Posterior cingulate gyrus (tissue), 11 donors: ENCODE measurements at regions not wholly inside any gene's neighbourhood (a gene's known extent, or its start where the extent isn't known, plus 50 kb on each side); places are given as distances from the start of the nearest gene placed in this dataset.
"Not testable (repeated sequence)": the region's sequence is repeated elsewhere in the genome, so short reads cannot be mapped to it uniquely, and the experiment has no call there.

Experiments used
- DNase-seq, 10 donors: peaks; one replicate each; pipeline versions ENCODE4 v3.0.0 to v3.0.0-alpha.2; 2020 to 2021; ENCODE audit warnings: mixed read lengths in 3 of 10
- intact Hi-C: fragments of 100-400 bp; cut with DNase I; formaldehyde crosslinking; loops from one replicate; pipeline ENCODE4 v1.15.1; 2023

DNA sequence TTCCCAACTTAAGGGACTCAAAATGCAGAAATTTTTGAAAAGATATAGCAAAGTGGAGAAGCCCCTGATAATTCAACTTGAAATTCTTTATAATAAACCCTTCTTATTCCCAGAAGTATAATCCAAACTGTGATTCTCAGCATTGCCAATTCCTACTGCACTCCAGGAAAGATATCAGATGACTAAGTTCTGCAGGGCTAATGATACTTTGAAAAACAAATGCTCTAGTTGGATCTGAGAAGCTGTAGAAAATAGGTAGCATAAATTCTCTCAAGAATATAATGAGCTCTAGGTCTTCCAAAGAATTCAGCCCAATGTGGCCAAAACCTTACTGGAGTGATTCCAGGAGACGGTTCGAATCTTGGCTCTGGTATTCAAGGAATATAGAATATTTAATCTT, 294.0 kb upstream of the PTBP2 start:
- no peak for DNase-seq
- intact Hi-C loops, result no loop called here

GRCh38 chr1:96445302-96445701, 276.3 kb upstream of the PTBP2 start:
- intact Hi-C loops, result no loop called here

GRCh38 chr1:96464066-96464465, 257.5 kb upstream of the PTBP2 start:
- intact Hi-C loops, result no loop called here
- no peak for DNase-seq

More at GRCh38 chr1:96445302-96445701, 276.3 kb upstream of the PTBP2 start:
- no peak for DNase-seq

GRCh38 chr1:96464522-96464921, 257.1 kb upstream of the PTBP2 start:
- DNase-seq, result no peak
- intact Hi-C loops, result no loop called here

DNA sequence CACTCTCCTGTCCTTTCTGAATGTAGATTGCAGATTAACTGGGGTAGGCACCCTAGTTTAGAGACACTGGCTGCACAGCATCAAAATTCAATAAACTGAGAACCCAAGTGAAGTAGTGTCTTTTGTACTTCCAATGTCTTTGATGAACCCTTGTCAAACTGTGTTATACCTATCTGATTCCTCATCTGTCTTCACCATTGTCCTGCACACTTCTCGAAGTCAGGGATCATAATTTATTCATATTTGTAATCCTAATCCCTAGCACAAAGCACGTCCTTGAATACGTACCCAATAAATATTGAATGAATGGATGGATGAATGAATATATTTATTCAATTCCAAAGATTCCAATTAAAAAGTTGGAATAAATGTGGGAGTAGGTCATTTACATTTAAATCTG, 256.6 kb upstream of the PTBP2 start:
- intact Hi-C loops, result no loop called here
- DNase-seq, result no peak

DNA sequence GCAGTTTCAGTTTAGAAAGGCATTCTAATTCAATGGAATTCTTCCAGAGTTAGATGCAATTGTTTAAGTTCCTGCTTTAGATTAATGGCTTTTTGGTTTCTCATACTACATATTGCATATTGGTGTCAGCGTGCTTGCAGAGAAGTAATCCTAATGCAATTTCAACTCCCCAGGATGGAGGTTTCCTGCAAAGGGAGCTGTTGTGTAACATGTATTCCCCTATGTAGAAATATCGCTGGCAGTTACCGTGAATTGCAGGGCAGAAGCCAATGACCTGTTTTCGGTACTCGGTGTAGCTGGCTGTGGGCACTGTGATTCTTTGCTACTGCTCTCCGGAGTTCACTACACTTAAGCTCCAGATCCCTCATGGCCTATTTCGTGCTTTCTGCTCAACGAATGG, 256.1 kb upstream of the PTBP2 start:
- intact Hi-C loops, result no loop called here
- DNase-seq, result no peak

GRCh38 chr1:96466842-96467241, 254.7 kb upstream of the PTBP2 start:
- no peak for DNase-seq
- intact Hi-C loops, result no loop called here

GRCh38 chr1:96469726-96470125, 251.9 kb upstream of the PTBP2 start:
- intact Hi-C loops, DNase-seq: not testable (repeated sequence)

GRCh38 chr1:96472471-96472870, 249.1 kb upstream of the PTBP2 start:
- no peak for DNase-seq
- intact Hi-C loops, result no loop called here

DNA sequence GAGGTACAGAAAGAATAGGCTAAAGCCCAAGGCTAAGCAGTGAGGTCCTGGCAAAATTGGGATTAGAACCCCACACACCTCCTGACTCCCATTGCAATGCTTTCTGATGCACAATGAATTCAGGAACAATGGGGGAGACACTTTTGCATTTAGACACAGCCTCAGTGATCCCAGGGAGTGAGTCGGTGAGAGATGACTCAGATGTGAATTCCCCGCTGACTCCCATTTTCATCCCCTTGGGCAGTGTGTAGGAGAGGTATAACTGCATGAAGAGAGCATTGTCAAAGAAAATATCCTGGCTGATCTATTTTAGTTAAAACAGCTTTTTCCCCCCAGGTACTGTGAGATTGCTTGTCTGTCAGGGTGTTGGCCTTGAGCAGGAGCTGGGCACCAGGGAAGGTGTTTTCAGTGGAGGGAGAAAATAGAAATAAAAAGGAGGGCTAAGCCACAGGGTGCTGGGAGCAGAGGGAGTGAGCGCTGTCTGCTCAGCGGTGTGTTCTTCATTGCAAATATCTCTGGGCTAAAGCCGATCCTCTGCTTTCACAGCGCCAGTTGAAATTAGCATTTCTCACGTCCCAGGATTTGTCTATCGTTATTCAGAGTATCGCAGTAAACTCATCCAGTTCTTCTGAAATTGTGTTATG, 247.7 kb upstream of the PTBP2 start:
- intact Hi-C loops, result no loop called here
- peak in 1 of 10 donors; percentile 24 for DNase-seq

DNA sequence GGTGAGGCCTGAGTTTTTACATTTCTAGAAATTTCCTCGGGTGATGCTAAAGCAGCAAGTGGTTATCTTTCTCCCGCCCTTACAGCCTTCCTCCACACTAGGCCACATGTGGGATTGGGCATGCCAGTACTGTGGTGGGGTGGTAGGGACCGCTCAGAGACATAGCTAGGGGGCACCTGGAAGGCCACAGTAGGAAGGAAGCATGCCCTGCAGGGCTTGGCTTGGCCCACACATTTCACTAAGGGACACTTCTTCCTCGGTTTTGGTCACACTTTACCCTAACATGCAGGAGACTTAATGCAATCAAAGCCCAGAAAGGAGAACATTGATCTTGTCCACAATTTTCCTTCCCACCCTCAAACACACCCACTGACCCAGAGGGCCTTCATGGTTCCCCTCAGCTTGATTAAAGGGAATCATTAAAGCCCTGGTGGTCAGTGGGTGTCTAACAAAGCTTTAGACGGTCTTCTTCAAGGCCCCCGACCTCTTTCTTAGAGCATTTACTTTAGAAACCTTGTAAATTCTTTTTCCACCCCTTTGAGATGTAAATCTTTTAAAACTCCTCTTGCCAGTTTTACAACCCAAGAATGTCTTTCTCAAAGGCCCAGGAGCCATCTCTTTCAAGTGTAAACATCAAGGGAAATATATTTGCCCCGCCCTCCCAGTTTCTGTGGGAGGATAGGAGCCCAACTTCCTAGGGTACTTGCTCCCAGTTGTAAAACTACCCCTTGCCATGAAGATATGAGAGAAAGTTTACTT, 246.4 kb upstream of the PTBP2 start:
- peak in 1 of 10 donors; percentile 54 for DNase-seq
- intact Hi-C loops, result no loop called here

GRCh38 chr1:96475903-96476302, 245.7 kb upstream of the PTBP2 start:
- no peak for DNase-seq
- intact Hi-C loops, result no loop called here

GRCh38 chr1:96478228-96478627, 243.4 kb upstream of the PTBP2 start:
- no peak for DNase-seq
- intact Hi-C loops, result no loop called here

- no peak for DNase-seq
- intact Hi-C loops, result no loop called here
Measured at GRCh38 chr1:96481409-96481808, 240.2 kb upstream of the PTBP2 start.

DNA sequence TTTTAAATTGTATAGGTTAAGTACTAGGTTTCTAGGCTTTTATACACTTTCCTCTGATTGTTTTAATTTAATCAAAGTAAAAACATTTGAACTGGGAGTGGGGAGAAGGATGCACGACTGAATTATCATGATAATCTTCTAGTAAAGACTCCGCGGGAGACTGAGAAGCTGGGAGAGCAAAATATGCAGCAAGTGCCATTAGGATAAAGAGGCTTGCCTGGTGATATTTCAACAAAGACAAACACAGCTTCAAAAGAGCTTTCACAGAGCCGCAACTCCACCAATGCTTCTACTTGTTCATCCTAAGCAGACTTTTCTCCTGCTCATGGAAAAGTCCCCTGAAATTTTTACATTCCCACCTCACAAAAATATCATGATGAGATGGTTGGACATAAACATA, 239.0 kb upstream of the PTBP2 start:
- intact Hi-C loops, result no loop called here
- no peak for DNase-seq

- no peak for DNase-seq
Measured at GRCh38 chr1:96487394-96487793, 234.2 kb upstream of the PTBP2 start.

GRCh38 chr1:96487971-96488370, 233.6 kb upstream of the PTBP2 start:
- DNase-seq, result peak in 5 of 10 donors; percentile 8 to 85 (median 18)

More at GRCh38 chr1:96487394-96487793, 234.2 kb upstream of the PTBP2 start:
- intact Hi-C loops, result no loop called here

DNA sequence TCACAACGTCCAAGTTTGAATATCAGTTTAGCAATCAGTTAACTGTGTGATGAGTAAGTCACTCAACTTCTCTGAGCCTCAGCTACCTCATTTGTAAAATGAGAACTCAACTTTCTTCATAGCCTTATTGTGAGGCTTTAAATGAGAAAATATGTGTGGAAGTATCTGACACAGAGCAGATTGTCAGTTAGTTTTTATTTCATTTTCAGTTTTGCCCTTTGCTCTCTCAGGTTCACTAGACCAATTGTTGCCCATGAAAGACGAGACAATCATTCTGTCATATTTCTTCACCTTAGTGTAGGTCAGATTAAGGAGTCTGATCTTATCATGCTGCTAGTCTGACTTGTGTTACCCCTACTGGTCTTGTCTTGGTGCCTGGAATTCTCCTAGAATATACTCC, 232.8 kb upstream of the PTBP2 start:
- intact Hi-C loops, result no loop called here
- no peak for DNase-seq

More at GRCh38 chr1:96487971-96488370, 233.6 kb upstream of the PTBP2 start:
- intact Hi-C loops, result no loop called here

DNA sequence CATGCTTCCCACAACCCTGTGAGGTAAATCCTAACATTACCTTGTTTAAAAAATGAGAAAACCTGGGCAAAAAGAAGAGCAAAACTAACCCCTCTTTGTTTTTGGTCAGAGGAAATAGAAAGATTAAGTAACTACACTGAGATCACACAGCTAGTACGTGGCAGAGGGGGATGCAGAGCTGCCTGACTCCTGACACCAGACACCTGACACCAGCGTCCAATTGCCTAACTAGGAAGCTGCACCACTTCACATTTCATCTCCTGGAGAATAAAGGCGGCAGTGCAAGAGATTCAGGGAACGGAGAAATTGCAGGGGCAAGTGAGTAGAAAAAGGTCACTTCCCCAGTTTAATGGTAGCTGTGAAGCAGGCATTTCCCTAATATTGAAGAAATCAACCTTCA, 229.3 kb upstream of the PTBP2 start:
- intact Hi-C loops, result no loop called here
- DNase-seq, result no peak

DNA sequence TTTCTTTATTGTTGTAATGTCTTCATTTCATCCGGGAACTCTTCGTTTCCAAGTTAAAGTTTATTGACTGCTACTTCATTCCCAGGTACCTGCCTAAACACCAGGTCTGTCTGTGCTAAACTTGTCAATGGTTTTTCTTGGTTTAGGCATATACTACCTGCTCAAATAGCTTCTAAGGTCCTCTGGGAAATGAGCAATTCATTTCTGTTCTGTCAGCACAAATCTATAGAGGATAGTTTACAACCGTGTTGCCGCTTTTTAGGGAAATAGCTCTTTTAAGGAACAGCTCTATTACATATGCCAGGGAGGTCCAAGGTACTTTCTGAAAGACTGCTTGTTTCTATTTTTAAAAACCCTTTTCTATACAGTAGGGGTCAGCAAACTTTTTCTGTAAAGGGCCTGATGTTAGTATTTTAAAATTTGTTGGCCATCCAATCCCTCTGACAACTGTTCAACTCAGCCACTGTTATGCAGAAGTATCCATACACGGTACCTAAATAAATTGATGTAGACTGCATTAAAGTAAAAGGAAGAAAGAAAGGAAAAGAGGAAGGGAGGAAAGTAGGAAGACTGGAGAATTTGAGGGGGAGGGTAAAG, 222.7 kb upstream of the PTBP2 start:
- intact Hi-C loops, result loop anchor here (5.0 kb wide), 1 partner anchor 542 kb away; no protein-coding TSS in a partner anchor
- no peak for DNase-seq

DNA sequence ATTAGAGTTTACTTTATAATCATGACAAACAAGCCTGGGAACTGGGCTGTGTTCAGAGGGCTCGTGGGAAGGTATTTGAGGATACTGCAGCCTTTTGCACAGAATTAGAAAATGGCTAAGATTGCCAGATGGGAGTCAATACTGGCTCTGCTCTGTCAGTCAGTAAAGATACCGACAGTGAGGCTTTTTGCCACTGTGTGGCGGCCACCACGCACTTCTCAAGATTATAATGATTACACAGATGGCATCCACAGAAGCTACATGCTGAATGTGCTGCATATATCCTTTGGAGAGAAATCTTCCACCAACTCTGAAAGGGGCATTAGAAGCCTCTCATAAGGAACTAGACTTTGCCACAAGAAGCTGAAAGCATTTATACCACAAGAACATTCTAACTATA, 213.4 kb upstream of the PTBP2 start:
- intact Hi-C loops, result no loop called here
- peak in 7 of 10 donors; percentile 14 to 87 (median 44) for DNase-seq

GRCh38 chr1:96509339-96509738, 212.2 kb upstream of the PTBP2 start:
- intact Hi-C loops, result no loop called here
- no peak for DNase-seq
